Stomach (tissue), 8 donors: ENCODE measurements at regions not wholly inside any gene's neighbourhood (a gene's known extent, or its start where the extent isn't known, plus 50 kb on each side); places are given as distances from the start of the nearest gene placed in this dataset.
A peak's percentile ranks its signal among the peaks of the same experiment; 100 is the strongest.

Source experiments
- DNase-seq, 2 donors: peaks; one replicate each; pipeline versions ENCODE4 v3.0.0 to v3.0.0-alpha.2; 2013 to 2019
- H3K27ac ChIP-seq, 5 donors: fragments of 200-600 bp in 4 of 5; sonication (generic) in 4 of 5; one replicate each; pipeline ENCODE4 v1.5.1; 2013 to 2019; ENCODE audit warnings: mild to moderate bottlenecking in 1 of 5, moderate library complexity in 1 of 5
- H3K27me3 ChIP-seq, 3 donors: fragments of 200-600 bp; sonication (generic); one replicate each; pipeline ENCODE4 v1.5.1; 2017 to 2019; ENCODE audit warnings: mixed run types in 1 of 3
- H3K36me3 ChIP-seq, 4 donors: fragments of 200-600 bp; sonication (generic); 1 replicate in 3 of 4; 2 replicates in 1 of 4; pipeline ENCODE4 v1.5.1; 2016 to 2019
- H3K4me1 ChIP-seq, 4 donors: fragments of 200-600 bp; sonication (generic); one replicate each; pipeline ENCODE4 v1.5.1; 2016 to 2019
- H3K4me3 ChIP-seq, 4 donors: fragments of 200-600 bp; sonication (generic) in 3 of 4; one replicate each; pipeline ENCODE4 v1.5.1; 2016 to 2019; ENCODE audit warnings: mild to moderate bottlenecking in 1 of 4
- H3K9me3 ChIP-seq, 4 donors: fragments of 200-600 bp; sonication (generic); one replicate each; pipeline ENCODE4 v1.5.1; 2016 to 2019
- EP300 ChIP-seq: sonication (generic); formaldehyde crosslinking; IDR thresholded peaks from one replicate; pipeline ENCODE4 v1.6.1; 2017; ENCODE audit warnings: antibody characterized with exemption
- POLR2A ChIP-seq, 4 donors: fragments of 450-650 bp; IDR thresholded peaks; one replicate each; pipeline ENCODE4 v1.6.1; 2016; ENCODE audit warnings: antibody characterized with exemption in 4 of 4, control low read depth in 2 of 4, mild to moderate bottlenecking in 1 of 4, moderate library complexity in 1 of 4
- POLR2AphosphoS5 ChIP-seq, 3 donors: sonication (generic); formaldehyde crosslinking; IDR thresholded peaks; one replicate each; pipeline ENCODE4 v1.6.1; 2016; ENCODE audit warnings: antibody characterized with exemption in 3 of 3
- WGBS, 5 donors: extraction: QIAGEN DNeasy Blood & Tissue Kit in 3 of 5; methylation state at CpG; one replicate each; pipeline versions ENCODE4 v1.1.5 to v1.1.7; 2013 to 2018; 5-methylcytosine and 5-hydroxymethylcytosine counted together
- intact Hi-C: fragments of 100-400 bp; cut with DNase I; formaldehyde crosslinking; loops from one replicate; pipeline ENCODE4 v1.15.1; 2023; ENCODE audit warnings: low total_unique reads
- TF ChIP-seq, protein P1 (sequence below), 7 experiments: fragments of 450-650 bp in 4 of 7; fragments of 200-600 bp in 3 of 7; sonication (generic) in 3 of 7; IDR thresholded peaks; one replicate each; pipeline ENCODE4 v1.5.1; 2016 to 2019; ENCODE audit warnings: antibody characterized with exemption in 7 of 7, control low read depth in 2 of 7, mild to moderate bottlenecking in 1 of 7
- donor health status: healthy with polysubstance abuse.
- donor health status: Bipolar disorder and iron deficiency.
- donor health status: healthy.

DNA sequence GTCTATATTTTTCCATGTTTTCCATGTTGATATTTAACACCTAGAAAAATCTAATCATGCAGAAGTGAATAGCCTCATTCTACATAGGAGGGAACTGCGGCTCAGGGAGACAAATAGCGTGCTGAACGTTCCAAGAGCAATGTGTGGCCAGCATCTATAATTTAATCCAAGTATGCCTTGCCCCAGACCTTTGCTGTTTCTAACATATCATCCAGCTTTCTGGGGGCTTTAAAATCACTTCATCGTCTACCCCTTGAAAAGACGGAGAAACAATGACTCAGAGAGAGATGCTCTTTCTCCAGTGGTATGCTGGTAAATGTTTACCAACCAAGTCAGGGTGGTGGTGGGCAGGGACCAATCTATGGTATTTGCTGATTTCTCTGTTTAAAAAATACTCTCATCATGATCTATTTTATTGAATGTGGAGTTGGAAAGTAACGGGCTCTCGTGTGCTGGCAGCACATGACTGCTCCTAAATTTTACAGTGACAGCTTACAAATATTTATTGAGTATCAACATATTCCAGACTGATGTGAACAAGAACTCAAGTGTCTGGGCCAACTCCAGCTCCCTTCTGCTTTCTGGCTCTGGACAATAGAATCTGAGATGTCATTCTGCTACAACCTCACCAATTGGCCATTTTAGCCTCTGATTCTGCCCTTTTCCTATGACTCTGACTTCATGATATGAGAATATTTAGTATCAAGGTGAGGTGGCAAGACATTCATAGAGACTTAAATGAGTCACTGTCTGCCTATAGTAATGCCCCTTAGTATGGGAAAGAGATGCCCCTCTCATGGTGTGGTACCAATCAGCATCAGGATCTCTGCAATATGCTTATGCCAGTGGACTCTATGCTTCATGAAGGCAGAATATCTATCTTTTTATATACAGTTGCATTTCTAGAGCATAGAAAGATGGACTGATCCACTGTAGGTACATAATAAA lies 407.4 kb upstream of the TNC start:
- no peak overlapping the region for H3K27ac ChIP-seq
- H3K4me1 ChIP-seq, result peaks cover 0 to 17% (median 3%) of the 10 kb centered on the region in 4 donors
- TF ChIP-seq EP300 (no peak), POLR2A (IDR thresholded peaks at IDR 0.05) (no peak), POLR2AphosphoS5 (IDR thresholded peaks at IDR 0.05) (no peak)
- TF ChIP-seq, protein P1, sequence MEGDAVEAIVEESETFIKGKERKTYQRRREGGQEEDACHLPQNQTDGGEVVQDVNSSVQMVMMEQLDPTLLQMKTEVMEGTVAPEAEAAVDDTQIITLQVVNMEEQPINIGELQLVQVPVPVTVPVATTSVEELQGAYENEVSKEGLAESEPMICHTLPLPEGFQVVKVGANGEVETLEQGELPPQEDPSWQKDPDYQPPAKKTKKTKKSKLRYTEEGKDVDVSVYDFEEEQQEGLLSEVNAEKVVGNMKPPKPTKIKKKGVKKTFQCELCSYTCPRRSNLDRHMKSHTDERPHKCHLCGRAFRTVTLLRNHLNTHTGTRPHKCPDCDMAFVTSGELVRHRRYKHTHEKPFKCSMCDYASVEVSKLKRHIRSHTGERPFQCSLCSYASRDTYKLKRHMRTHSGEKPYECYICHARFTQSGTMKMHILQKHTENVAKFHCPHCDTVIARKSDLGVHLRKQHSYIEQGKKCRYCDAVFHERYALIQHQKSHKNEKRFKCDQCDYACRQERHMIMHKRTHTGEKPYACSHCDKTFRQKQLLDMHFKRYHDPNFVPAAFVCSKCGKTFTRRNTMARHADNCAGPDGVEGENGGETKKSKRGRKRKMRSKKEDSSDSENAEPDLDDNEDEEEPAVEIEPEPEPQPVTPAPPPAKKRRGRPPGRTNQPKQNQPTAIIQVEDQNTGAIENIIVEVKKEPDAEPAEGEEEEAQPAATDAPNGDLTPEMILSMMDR (IDR thresholded peaks at IDR 0.05), result no peak
- DNase-seq, result no peak
- no peaks in the 10 kb centered on the region for H3K9me3 ChIP-seq
- WGBS, 5 donors, result 27 to 54% (median 48%) methylated on average over 7 of the region's 7 CpGs
- no peak overlapping the region for H3K4me3 ChIP-seq
- intact Hi-C loops, result loop anchor here (10.0 kb wide), 1 partner anchor 501 kb away; no protein-coding TSS in a partner anchor
- no peaks in the 10 kb centered on the region for H3K36me3 ChIP-seq
- no peaks in the 10 kb centered on the region for H3K27me3 ChIP-seq

DNA sequence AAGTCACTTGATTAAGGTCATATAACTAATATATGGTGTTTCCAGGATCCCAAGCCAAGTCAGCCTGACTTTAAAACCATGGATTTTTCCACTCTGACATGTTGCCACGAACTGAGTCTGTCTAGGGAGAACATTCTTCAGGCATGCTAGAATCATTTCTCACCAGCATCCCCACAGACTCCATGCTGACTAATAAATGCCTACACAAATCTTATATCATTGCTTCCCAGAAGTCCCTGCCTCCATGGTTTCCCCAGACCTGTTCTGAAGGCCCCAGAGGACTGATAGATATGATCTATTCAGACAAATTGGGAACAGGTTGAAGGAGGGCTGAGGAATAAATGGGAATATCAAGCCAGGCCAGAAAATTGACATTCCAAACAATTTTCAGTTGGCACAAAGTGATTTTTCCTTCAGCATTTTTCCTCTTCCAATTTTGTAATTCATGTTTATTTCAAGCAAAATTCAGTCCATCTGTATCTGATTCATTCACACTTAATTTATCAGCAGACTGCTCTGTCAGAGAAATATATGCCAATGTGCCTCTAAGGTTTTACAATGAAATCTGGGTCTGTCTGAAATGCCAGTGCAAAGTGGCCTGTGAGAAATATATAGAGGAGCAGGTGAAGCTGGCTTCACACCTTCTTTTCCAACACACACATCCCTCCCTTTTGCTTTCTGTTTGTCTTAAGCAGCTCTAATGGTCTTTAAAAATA lies 413.6 kb upstream of the TNC start:
- DNase-seq, result no peak
- Histone ChIP-seq H3K4me3 (no peak overlapping the region), H3K4me1 (no peaks in the 10 kb centered on the region), H3K9me3 (no peaks in the 10 kb centered on the region), H3K27ac (no peak overlapping the region), H3K36me3 (no peaks in the 10 kb centered on the region), H3K27me3 (no peaks in the 10 kb centered on the region)
- 48 to 70% (median 56%) methylated on average over 1 of the region's 1 CpG for WGBS, 5 donors
- TF ChIP-seq EP300, result no peak
- no peak for TF ChIP-seq POLR2A (IDR thresholded peaks at IDR 0.05)
- TF ChIP-seq, protein P1 (IDR thresholded peaks at IDR 0.05), result no peak
- intact Hi-C loops, result no loop called here

DNA sequence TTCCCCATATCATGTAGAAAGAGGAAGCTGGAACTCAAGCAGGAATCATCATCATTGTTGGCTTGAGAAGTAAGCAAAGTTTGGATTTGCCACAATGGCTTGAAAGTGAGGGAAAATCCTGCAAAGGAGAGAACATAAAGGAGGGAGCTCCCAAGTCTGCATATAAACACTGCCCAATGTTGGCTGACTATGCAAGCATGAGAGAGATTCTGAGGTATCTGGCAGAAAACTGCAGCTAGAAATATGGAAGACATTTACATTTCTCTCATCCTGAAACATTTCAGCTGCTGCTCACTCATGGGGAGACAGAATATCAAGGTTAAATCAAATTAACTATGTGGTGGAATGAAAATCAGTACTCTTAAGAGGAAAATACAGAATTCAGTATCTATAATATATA lies 415.6 kb upstream of the TNC start:
- Histone ChIP-seq H3K36me3 (no peaks in the 10 kb centered on the region), H3K4me1 (no peaks in the 10 kb centered on the region), H3K27ac (no peak overlapping the region), H3K9me3 (no peaks in the 10 kb centered on the region), H3K4me3 (no peak overlapping the region), H3K27me3 (no peaks in the 10 kb centered on the region)
- TF ChIP-seq, protein P1 (IDR thresholded peaks at IDR 0.05), result no peak
- TF ChIP-seq EP300, result no peak
- TF ChIP-seq POLR2AphosphoS5 (IDR thresholded peaks at IDR 0.05), result no peak
- TF ChIP-seq POLR2A (IDR thresholded peaks at IDR 0.05), result no peak
- DNase-seq, result no peak
- intact Hi-C loops, result no loop called here

DNA sequence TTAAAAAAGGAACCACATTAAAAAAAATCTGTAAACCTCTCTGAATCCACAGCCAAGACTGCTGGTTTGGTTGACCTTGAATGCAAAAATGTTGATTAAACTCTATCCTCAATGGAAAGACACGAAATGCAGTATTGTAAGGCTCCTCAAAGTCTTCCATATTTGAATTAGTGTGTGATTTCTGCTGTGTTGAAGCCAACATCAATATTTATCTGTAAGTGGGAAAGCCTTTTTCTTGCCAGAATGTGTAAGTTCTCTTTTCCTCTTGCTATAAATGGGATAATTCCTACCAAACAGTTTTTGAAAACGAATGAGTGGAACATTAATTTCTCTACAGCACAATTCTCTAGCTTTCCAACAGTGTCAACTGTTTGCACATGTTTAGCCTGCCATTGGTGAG lies 422.1 kb upstream of the TNC start:
- H3K9me3 ChIP-seq, result no peaks in the 10 kb centered on the region
- 9 to 42% (median 21%) methylated on average over 2 of the region's 2 CpGs for WGBS, 5 donors
- DNase-seq, result peak in 1 of 2 donors; percentile 33
- no peaks in the 10 kb centered on the region for H3K27me3 ChIP-seq
- H3K4me1 ChIP-seq, result no peaks in the 10 kb centered on the region
- TF ChIP-seq POLR2AphosphoS5 (IDR thresholded peaks at IDR 0.05), result no peak
- no peak for TF ChIP-seq EP300
- no peak for TF ChIP-seq POLR2A (IDR thresholded peaks at IDR 0.05)
- TF ChIP-seq, protein P1 (IDR thresholded peaks at IDR 0.05), result no peak
- no peak overlapping the region for H3K27ac ChIP-seq
- intact Hi-C loops, result no loop called here
- H3K4me3 ChIP-seq, result no peak overlapping the region
- H3K36me3 ChIP-seq, result no peaks in the 10 kb centered on the region
